Spleen (tissue), 11 donors: ENCODE measurements at regions not wholly inside any gene's neighbourhood (a gene's known extent, or its start where the extent isn't known, plus 50 kb on each side); places are given as distances from the start of the nearest gene placed in this dataset.

ENCODE experiments used
- DNase-seq: peaks from one replicate; pipeline ENCODE4 v3.0.0-alpha.2; 2020
- H3K27ac ChIP-seq, 8 donors: fragments of 200-600 bp; sonication (generic) in 7 of 8; 1 replicate in 4 of 8; 2 replicates in 4 of 8; pipeline versions ENCODE4 v1.5.0 to v1.8.0; 2016 to 2021; ENCODE audit warnings: inconsistent platforms in 4 of 8, mild to moderate bottlenecking in 4 of 8, moderate library complexity in 1 of 8
- H3K27me3 ChIP-seq, 7 donors: fragments of 200-600 bp; sonication (generic) in 6 of 7; replicated peaks in 1 of 7; 1 replicate in 4 of 7; 2 replicates in 3 of 7; pipeline versions ENCODE4 v1.5.0 to v1.8.0; 2016 to 2021; ENCODE audit warnings: inconsistent platforms in 3 of 7, mild to moderate bottlenecking in 1 of 7
- H3K36me3 ChIP-seq, 6 donors: fragments of 200-600 bp; sonication (generic) in 5 of 6; 1 replicate in 4 of 6; 2 replicates in 2 of 6; pipeline versions ENCODE4 v1.5.0 to v1.8.0; 2016 to 2021; ENCODE audit warnings: inconsistent platforms in 2 of 6
- H3K4me1 ChIP-seq, 6 donors: fragments of 200-600 bp; sonication (generic) in 5 of 6; 1 replicate in 3 of 6; 2 replicates in 3 of 6; pipeline versions ENCODE4 v1.5.0 to v1.8.0; 2016 to 2021; ENCODE audit warnings: inconsistent platforms in 3 of 6
- H3K4me3 ChIP-seq, 8 donors: fragments of 200-600 bp; sonication (generic) in 7 of 8; 1 replicate in 4 of 8; 2 replicates in 4 of 8; pipeline versions ENCODE4 v1.5.0 to v1.8.0; 2016 to 2021; ENCODE audit warnings: inconsistent platforms in 4 of 8, mild to moderate bottlenecking in 4 of 8, moderate library complexity in 2 of 8
- H3K9me3 ChIP-seq, 8 donors: fragments of 200-600 bp; sonication (generic) in 7 of 8; 1 replicate in 4 of 8; 2 replicates in 4 of 8; pipeline versions ENCODE4 v1.5.0 to v1.8.0; 2016 to 2021; ENCODE audit warnings: inconsistent platforms in 4 of 8
- POLR2A ChIP-seq, 3 donors: fragments of 450-650 bp; IDR thresholded peaks; one replicate each; pipeline ENCODE4 v1.5.1; 2017; ENCODE audit warnings: antibody characterized with exemption in 3 of 3, mild to moderate bottlenecking in 1 of 3
- POLR2AphosphoS5 ChIP-seq, 3 donors: sonication (generic); formaldehyde crosslinking; IDR thresholded peaks; one replicate each; pipeline ENCODE4 v1.5.1; 2017; ENCODE audit warnings: antibody characterized with exemption in 3 of 3
- WGBS, 5 donors: extraction: QIAGEN DNeasy Blood & Tissue Kit in 3 of 5; methylation state at CpG; one replicate each; pipeline versions ENCODE4 v1.1.5 to v1.1.7; 2013 to 2018; 5-methylcytosine and 5-hydroxymethylcytosine counted together
- intact Hi-C: fragments of 100-400 bp; cut with DNase I; formaldehyde crosslinking; loops from one replicate; pipeline ENCODE4 v1.15.0; 2023; ENCODE audit warnings: low total_unique reads
- TF ChIP-seq, protein P1 (sequence below), 11 experiments: fragments of 200-600 bp in 7 of 11; fragments of 450-650 bp in 4 of 11; sonication (generic) in 4 of 11; IDR thresholded peaks in 8 of 11; conservative IDR thresholded peaks in 3 of 11; 1 replicate in 7 of 11; 2 replicates in 4 of 11; pipeline versions ENCODE4 v1.4.0 to v1.8.0; 2016 to 2021; ENCODE audit warnings: antibody characterized with exemption in 11 of 11, inconsistent platforms in 4 of 11, mild to moderate bottlenecking in 1 of 11
- donor health status: healthy with polysubstance abuse.
- donor health status: DM: no; HTN: no; CAD: no; lungs with moderate emphysema.
- donor health status: DM: no; HTN: no; CAD: no.
- donor health status: Bipolar disorder and iron deficiency.
- donor health status: healthy.
- donor health status: DM: no; HTN: no; CAD: no.
- donor health status: DM: yes; HTN: yes; CAD: no.

DNA sequence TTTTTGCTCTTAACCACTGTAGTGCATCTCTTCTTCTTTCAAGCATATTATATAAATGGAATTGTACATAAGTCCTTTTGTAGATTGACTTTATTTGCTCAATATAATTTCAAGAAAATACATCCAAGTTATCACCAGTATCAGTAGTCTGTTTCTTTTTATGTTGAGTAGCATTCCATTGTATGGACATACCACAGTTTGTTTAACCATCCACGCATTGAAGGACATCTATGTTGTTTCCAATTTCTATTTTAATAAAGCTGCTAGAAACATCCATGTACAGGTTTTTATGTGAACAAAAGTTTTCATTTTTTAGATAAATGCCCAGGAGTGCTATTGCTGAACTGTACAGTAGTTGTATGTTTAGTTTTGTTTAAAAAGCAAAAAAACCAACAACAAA lies 387.5 kb upstream of the SOX11 start:
- H3K27me3 ChIP-seq: no peaks in the 10 kb centered on the region
- no peaks in the 10 kb centered on the region for H3K36me3 ChIP-seq
- peaks cover 0 to 22% (median 4%) of the 10 kb centered on the region in 8 donors for H3K9me3 ChIP-seq
- DNase-seq: no peak
- 90 to 98% (median 97%) methylated on average over 1 of the region's 1 CpG for WGBS, 5 donors
- H3K4me1 ChIP-seq: no peaks in the 10 kb centered on the region
- H3K27ac ChIP-seq: no peak overlapping the region
- intact Hi-C loops: no loop called here
- no peak overlapping the region for H3K4me3 ChIP-seq
- TF ChIP-seq, protein P1, sequence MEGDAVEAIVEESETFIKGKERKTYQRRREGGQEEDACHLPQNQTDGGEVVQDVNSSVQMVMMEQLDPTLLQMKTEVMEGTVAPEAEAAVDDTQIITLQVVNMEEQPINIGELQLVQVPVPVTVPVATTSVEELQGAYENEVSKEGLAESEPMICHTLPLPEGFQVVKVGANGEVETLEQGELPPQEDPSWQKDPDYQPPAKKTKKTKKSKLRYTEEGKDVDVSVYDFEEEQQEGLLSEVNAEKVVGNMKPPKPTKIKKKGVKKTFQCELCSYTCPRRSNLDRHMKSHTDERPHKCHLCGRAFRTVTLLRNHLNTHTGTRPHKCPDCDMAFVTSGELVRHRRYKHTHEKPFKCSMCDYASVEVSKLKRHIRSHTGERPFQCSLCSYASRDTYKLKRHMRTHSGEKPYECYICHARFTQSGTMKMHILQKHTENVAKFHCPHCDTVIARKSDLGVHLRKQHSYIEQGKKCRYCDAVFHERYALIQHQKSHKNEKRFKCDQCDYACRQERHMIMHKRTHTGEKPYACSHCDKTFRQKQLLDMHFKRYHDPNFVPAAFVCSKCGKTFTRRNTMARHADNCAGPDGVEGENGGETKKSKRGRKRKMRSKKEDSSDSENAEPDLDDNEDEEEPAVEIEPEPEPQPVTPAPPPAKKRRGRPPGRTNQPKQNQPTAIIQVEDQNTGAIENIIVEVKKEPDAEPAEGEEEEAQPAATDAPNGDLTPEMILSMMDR (IDR thresholded peaks at IDR 0.05 in 8 of 11, conservative IDR thresholded peaks at IDR 0.05 in 3 of 11): no peak
- TF ChIP-seq POLR2AphosphoS5 (IDR thresholded peaks at IDR 0.05): no peak
- no peak for TF ChIP-seq POLR2A (IDR thresholded peaks at IDR 0.05)

DNA sequence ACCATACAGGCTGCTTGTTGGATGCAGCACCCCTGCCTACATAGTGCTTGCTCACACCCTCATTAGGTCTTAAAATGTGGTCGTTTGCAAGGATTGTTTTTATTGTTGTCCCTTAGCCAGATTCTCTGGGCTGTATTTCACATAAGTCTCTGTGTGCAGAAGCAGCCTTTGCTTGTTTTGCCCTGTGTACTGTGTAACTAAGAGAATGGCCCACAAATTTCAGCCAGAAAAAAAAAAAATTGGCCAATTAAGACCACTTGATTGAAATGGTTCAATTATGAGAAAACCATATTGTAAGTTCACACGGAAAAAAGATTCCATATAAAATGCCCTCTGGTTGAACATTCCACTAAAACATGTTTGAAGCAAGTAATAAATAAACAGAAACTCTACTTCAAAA lies 377.1 kb upstream of the SOX11 start:
- TF ChIP-seq, protein P1 (IDR thresholded peaks at IDR 0.05 in 8 of 11, conservative IDR thresholded peaks at IDR 0.05 in 3 of 11): no peak
- no peak for TF ChIP-seq POLR2AphosphoS5 (IDR thresholded peaks at IDR 0.05)
- TF ChIP-seq POLR2A (IDR thresholded peaks at IDR 0.05): no peak
- Histone ChIP-seq H3K27me3 (no peaks in the 10 kb centered on the region), H3K36me3 (no peaks in the 10 kb centered on the region), H3K4me3 (no peak overlapping the region), H3K27ac (no peak overlapping the region), H3K4me1 (no peaks in the 10 kb centered on the region), H3K9me3 (peaks cover 0 to 7% (median under 1%) of the 10 kb centered on the region in 8 donors)
- 9 to 66% (median 18%) methylated on average over 2 of the region's 2 CpGs for WGBS, 5 donors
- intact Hi-C loops: no loop called here
- DNase-seq: no peak

DNA sequence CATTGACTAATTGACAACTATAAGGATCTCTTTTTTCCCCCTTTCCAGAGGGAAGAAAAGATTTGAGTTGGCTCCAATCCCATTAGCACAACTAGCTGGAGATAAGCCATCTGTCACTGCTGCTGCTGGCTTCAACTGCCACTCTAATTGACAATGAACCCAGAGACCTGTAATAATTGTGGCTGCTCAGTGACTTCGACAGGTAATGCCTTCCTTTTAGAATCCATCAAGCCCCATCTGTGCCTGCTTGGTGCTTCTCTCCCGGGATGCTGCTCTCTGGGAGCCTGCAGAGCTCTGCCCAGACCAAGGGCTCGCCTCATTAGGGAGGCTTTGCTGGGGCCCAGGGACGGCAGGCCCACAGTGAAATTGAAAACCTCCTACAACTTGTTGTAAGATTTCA lies 376.7 kb upstream of the SOX11 start:
- no peak overlapping the region for H3K4me3 ChIP-seq
- H3K9me3 ChIP-seq: peaks cover 0 to 6% (median 0%) of the 10 kb centered on the region in 8 donors
- WGBS, 5 donors: 62 to 71% (median 67%) methylated on average over 4 of the region's 4 CpGs
- no peaks in the 10 kb centered on the region for H3K4me1 ChIP-seq
- H3K27me3 ChIP-seq: no peaks in the 10 kb centered on the region
- intact Hi-C loops: no loop called here
- no peak for TF ChIP-seq POLR2AphosphoS5 (IDR thresholded peaks at IDR 0.05)
- TF ChIP-seq, protein P1 (IDR thresholded peaks at IDR 0.05 in 8 of 11, conservative IDR thresholded peaks at IDR 0.05 in 3 of 11): no peak
- TF ChIP-seq POLR2A (IDR thresholded peaks at IDR 0.05): no peak
- no peak for DNase-seq
- no peak overlapping the region for H3K27ac ChIP-seq
- no peaks in the 10 kb centered on the region for H3K36me3 ChIP-seq

DNA sequence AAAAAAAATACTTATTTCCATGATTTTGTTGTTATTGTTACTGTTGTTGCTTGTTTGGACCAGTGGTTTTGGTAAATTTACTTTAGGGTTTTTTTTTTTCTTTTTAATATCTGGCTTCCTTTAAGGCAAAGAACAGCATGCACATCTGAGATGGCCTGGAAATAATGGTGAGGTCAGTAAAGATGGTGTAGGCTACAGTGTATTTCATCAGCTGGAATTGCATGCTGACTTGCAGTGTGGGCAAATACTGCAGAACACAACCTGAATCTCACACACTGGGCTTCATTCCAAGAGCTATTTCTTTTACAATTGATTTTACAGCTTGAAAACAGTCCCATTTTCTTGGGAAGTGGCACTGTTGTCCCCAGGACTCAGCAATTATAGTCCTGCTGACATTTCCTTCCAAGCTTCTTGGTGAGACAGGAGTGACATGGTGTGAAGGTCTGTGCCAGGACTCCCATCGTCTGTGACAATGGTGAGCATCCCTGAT lies 376.1 kb upstream of the SOX11 start:
- no peak overlapping the region for H3K27ac ChIP-seq

More for the DNA sequence above, 376.1 kb upstream of the SOX11 start:
- TF ChIP-seq POLR2AphosphoS5 (IDR thresholded peaks at IDR 0.05) (no peak), POLR2A (IDR thresholded peaks at IDR 0.05) (no peak)
- TF ChIP-seq, protein P1 (IDR thresholded peaks at IDR 0.05 in 8 of 11, conservative IDR thresholded peaks at IDR 0.05 in 3 of 11): no peak
- Histone ChIP-seq H3K9me3 (peaks cover 0 to 6% (median 0%) of the 10 kb centered on the region in 8 donors), H3K4me1 (no peaks in the 10 kb centered on the region), H3K4me3 (no peak overlapping the region), H3K27me3 (no peaks in the 10 kb centered on the region), H3K36me3 (no peaks in the 10 kb centered on the region)
- WGBS, 5 donors: 69 to 81% (median 77%) methylated on average over 1 of the region's 1 CpG
- intact Hi-C loops: no loop called here
- no peak for DNase-seq
